Stimulated activated CD4-positive, alpha-beta T cell treated with anti-CD3 and anti-CD28 coated beads, TNF-alpha, amount 100 ng/mL, for 48 hours (primary cell): ENCODE measurements at regions not wholly inside any gene's neighbourhood (a gene's known extent, or its start where the extent isn't known, plus 50 kb on each side); places are given as distances from the start of the nearest gene placed in this dataset.
"Not testable (repeated sequence)": the region's sequence is repeated elsewhere in the genome, so short reads cannot be mapped to it uniquely, and the experiment has no call there.

ENCODE experiments used
- DNase-seq, 3 donors: peaks; one replicate each; pipeline ENCODE4 v3.0.0-alpha.2; 2020; ENCODE audit warnings: low read depth in 3 of 3

DNA sequence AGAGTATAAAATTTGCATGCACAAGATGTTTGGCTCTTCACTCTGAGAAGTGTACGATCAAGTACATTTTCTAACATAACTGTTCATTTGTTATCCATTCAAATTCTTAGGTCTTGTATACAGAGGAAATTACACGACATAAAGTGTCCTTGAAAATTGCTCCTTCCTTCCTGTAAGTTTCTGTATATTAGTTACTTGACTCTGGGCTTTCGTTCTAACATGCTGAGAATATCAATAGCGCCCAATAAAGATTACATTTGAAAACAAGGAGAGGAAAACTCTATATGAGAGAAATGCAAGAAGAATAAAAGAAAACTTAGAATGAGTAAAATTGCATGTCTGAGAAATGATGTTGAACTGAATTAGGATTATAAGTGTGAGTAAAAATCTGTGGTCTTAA, 722.5 kb upstream of the CADM2 start:
- no peak for DNase-seq

DNA sequence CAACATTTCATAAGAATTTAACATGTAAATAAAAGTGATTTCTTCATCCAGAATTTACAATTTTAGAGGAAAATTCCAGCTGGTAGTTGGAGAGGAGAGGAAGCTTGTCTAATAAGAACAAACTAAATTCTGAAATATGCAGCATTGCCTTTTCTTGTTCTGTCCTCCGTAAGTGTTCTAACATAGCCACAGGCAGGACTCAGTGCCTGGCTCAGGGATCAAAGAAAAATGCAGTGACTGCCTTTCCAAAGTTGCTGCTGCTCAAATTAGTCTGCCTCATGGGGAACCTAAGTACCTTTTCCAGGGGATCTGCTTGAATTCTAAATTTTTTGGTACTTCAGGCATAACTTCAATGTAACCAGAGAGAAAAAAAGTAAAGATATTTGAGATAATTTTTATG, 713.0 kb upstream of the CADM2 start:
- no peak for DNase-seq

DNA sequence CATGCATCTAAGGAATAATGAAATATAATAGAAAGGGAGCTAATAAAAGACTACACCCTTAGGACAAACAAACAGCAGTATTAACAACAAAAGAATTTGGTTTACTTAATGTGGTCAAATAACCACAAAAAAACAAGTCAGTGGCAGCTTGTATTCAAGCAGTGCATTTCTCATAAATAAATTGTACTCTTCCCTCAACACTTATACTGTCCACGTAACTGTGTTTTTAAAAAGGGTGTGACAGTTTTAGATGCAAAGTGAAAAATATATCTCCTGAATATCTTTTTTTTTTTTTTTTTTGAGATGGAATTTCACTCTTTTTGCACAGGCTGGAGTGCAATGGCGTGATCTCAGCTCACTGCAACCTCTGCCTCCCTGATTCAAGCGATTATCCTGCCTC, 698.2 kb upstream of the CADM2 start:
- no peak for DNase-seq

DNA sequence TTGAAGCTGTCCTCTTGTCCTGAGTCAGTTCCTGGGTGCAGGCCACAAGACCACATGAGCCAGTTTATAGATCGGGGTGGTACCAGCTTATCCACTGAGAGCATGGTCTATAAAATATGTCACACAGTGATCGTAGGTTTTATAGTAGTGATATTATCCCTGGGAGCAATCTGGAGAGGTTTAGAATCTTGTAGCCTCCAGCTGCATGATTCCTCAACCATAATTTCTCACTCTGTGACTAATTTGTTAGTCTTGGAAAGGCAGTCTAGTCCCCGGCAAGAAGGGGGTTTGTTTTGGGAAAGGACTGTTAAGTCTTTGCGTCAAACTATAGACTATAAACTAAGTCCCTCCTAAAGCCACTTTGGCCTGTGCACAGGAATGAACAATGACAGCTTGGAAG, 693.0 kb upstream of the CADM2 start:
- no peak for DNase-seq

DNA sequence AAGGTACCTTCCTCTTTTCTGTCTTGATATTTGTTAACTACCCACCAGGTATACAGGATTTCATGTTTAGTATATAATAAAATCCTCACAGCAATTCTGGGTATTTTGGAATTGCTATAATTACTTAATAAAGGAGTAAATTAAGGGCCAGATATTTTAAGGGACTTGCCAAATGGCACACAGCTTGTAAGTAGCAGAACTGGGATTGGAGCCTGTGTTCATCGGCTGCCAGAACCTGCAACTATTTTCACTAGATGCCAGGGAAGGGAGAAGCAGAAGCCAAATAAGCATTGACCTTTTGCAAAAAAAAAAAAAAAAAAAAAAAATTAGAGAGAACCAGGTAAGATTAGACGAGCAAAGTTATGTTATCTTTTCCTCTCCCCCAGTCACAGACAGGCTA, 683.3 kb upstream of the CADM2 start:
- no peak for DNase-seq

DNA sequence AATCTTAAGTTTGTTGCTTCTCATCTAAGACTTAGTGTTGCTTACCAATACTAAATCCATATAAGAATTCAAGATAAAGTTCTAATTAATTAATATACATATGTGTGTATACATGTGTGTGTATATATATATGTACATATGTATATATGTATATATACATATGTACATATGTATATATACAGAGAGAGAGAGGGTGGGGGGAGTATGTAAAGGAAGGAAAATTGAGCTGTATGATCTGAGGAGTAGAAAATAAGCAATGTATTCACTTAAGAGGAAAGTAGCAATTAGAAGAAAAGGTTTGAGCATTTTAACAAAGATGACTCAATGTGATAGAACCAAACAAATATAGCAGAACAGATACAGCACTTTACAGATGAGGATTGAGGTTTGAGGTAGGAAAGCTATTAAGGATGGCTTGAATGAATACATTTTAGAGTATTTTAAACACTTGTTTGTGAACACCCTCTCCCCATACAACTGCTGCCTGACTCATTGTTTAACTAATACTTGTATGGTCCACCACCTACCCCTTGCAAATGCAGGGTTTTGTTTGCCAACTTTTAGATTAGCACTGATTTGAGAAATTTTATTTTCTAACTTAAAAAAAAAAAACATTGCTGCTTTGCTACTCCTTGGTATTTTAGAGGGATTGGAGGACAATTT, 681.1 kb upstream of the CADM2 start:
- DNase-seq = no peak

DNA sequence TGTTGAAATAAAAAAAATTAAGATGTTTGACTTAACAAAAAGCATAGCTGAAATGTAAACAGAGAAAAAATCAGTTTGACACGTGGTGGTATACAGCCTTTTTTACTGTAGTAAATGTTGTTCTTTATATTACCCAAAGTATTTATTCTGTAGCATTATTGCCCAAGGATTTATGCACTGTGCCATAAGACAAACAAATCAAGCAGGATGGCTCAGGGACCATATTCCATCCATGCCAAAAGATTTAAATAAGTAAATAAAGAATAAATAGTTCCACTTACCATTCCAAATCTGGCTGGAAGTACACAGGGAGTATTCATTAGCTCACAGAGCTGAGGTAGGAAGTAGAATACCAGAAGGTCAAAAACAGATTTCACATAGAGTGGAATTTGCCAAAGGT, 666.7 kb upstream of the CADM2 start:
- no peak for DNase-seq

DNA sequence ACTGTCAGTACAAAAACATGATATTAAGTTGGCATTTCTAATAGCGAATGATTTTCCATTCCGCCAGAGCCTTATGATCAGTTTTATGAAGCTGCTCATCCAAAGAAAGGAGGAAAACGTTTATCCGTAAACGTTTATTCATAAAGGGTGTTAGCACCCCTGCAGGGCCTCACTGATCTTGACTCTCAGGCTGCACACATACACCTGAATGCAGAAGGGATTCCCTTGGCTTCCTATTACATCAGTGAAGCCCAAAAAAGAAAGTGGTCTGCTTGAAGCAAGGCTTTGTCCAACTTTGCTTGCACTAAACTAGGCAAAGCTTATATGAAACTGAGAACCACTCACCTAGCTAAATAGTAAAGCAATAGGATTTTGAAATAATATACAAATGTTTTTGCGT, 659.5 kb upstream of the CADM2 start:
- DNase-seq = no peak

DNA sequence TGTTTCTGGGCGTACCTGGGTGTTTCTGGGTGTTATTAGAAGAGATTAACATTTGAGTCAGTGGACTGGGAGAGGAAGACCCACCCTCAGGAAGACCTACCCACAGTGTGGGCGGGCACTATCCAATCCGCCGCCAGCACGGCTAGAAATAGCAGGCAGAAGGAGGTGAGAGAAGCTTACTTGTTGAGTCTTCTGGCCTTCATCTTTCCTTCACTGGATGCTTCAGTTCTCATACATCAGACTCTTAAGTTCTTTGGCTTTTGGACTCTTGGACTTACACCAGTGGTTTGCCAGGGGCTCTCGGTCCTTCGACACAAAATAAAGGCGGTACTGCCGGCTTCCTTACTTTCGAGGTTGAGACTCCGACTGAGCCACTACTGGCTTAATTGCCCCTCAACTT, 654.6 kb upstream of the CADM2 start:
- DNase-seq = no peak

DNA sequence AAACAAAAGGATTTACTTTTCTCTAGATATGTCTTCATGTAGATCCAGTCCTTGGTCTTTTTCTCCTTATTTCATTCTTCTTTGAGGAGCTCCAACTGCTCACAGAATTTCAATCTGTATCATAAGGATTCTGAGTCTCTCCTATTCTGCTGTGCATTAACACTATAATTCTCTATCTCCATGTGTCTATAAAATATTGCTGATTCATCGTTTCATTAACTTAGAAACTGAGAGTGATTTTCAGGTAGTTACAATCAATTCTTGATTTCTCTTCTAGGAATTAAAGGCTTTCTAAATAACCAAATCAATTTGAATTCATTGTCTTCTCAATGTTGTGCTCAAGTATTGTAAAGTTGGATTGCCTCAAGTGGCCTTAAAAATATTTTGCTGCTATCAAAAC, 651.5 kb upstream of the CADM2 start:
- DNase-seq = no peak

DNA sequence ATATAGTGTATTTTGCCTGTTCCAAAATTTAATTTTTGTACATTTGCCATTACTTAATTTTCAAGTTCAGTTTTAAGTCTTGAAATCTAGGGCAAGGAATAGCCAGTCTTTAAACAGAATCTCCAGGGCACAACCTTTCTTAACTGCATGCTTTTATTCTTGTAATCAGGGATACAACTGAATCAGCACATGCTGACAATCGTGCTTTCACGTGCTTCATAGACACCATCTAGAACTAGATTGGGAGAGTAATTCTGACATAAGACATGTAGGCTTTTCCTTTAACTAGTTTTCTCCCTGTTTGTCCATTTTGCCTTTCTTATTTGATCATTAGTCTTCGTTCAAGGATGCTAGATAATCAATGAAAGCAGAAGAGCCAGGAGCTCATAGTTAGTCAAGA, 650.4 kb upstream of the CADM2 start:
- no peak for DNase-seq

DNA sequence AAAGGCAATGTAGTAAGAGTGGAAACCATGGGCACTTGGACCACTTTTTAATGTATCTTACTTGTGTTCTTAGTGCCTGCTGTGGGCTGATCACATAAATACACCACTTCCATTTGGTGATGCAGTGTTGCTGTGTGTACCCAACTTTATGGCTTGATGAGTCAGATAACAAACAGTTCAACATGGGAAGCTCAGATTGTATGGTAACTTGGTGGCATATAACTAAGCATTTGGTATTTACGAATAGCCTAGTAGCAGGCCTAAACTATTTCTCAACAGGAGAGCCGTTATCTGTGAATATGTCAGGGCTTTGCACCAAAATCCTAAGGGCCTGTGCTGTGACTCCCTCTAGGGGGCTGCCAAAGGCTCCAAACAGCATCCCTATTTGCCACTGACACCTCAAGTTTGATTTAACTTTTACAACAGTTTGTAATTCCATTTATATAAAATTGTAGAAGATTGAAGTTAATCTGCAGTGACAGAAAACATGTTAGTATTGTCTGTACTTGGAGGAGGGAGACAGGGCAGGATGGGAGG, 640.4 kb upstream of the CADM2 start:
- no peak for DNase-seq

DNA sequence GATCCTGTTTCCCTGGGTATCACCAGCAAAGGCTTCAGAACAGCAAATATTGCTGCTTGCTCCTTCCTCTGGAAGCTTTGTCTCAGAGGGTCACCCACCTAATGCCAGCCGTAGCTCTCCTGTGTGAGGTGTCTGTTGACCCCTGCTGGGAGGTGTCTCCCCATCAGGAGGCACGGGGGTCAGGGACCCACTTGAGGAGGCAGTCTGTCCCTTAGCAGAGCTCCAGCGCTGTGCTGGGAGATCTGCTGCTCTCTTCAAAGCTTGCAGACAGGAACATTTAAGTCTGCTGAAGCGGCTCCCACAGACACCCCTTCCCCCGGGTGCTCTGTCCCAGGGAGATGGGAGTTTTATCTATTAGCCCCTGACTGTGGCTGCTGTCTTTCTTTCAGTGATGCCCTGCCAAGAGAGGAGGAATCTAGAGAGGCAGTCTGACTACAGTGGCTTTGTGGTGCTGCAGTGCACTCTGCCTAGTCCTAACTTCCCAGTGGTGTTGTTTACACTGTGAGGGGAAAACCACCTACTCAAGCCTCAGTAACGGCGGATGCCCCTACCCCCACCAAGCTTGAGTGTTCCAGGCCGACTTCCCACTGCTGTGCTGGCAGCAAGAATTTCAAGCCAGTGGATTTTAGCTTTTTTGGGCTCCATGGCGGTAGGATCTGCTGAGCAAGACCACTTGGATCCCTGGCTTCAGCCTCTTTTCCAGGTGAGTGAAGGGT, 593.1 kb upstream of the CADM2 start:
- DNase-seq = not testable (repeated sequence)
